GM23248 (cell line): ENCODE measurements at regions not wholly inside any gene's neighbourhood (a gene's known extent, or its start where the extent isn't known, plus 50 kb on each side); places are given as distances from the start of the nearest gene placed in this dataset.

Experiments
- EZH2 ChIP-seq: fragments of 200-600 bp; sonication (generic); IDR thresholded peaks from 2 replicates; pipeline ENCODE4 v1.6.1; 2018; ENCODE audit warnings: antibody characterized with exemption, mild to moderate bottlenecking; ENCODE audit not compliant: insufficient read depth, poor library complexity, severe bottlenecking
- EZH2phosphoT487 ChIP-seq: fragments of 200-600 bp; sonication (generic); IDR thresholded peaks from 2 replicates; pipeline ENCODE4 v1.6.1; 2018; ENCODE audit warnings: antibody characterized with exemption, moderate library complexity, mild to moderate bottlenecking, low read depth; ENCODE audit not compliant: insufficient read depth

DNA sequence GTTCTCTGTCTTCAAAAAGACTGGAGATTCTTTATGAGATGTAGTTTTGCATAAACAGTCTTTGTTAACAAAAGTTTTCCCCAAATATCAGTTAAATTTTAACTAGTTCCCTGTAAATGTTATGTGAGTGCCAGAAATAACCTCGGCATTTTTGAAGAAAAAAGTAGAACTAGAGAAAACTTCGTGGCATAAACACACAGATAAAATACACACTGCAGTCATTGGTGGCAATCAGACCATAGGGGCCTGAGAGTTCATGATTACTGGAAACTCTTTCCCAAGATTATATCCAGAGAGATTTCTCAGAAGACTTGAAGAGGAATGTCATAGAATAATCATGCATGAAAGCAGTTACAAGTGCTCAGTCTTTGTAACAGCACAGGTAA lies 190.0 kb downstream of the MZT1 start:
- TF ChIP-seq EZH2 (no peak), EZH2phosphoT487 (no peak)
